ENCODE measurements at regions not wholly inside any gene's neighbourhood (a gene's known extent, or its start where the extent isn't known, plus 50 kb on each side); places are given as distances from the start of the nearest gene placed in this dataset.

DNA sequence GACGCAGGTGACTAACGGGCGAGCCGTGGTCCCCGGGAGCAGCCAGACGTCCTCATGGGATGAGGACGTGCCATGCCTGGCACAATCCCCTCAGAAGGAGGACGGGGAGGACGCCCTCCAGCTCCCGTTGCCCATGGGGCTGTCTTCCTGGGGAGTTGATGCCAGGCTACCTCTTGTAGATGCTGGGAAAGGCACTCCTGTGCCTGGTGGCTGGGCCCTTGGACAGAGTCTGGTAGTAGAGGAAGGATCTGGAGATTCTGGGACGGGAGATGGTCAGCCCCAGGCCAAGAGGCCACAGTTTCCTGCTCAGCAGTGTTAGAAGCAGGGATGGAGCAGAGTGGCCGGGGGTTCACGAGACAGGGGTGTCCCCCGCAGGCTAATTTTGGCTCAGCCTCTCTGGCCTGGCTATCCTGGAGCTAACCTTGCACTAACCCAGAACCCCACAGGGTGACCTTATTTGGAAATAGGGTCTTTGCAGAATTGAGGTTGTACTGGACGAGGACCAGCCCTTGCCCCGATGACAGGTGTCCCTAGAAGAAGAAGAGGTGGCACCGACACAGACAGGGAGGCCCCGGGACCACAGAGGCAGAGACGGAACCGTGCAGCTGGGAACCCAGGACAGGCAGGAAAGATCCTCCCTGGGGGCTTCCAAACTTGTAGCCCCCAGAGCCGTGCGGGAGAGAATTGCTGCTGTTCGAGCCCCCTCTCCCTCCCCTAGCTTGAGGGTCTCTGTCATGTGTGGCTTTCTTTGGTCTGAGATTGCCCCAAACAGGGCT is 50.1 kb upstream of the ADRA2C start:
- no peak for DNase-seq

DNA sequence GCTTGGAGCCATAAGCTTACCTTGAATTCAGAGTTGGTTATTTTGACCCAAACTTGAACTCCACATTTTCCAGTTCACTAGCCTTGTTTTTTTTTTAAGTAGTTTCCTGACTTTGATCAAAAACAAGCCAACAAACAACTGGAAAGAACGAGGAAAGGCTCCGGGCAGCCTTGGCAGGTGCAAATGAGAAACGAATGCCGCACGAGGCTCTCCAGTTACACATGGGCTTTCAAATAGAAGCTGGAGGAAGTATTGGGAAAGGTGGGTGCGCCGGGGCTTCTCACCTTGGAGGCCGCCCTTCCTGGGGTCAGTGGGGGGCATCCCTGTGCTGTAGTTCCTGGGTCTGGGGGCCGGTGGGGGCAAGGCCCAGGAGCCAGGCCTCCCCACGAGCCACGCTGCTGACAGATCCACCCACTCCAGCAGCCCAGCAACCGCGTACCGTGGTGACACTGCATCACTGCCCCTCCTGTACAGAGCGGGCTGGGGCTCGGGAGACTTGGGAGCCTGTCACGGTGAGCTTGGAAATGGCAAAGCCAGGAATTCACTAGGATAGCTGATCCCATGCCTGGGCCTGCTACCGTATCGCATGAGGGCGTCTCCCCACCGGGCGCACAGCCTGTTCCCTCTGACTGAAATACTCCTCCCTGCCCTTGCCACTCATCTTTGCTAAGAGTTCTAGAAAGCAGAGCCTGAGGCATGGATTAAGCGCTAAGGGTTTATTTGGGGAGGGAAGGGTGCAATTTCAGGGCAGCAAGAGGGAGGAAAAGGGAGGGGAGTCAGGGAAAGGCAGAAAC is 50.9 kb upstream of the ADRA2C start:
- DNase-seq: no peak

DNA sequence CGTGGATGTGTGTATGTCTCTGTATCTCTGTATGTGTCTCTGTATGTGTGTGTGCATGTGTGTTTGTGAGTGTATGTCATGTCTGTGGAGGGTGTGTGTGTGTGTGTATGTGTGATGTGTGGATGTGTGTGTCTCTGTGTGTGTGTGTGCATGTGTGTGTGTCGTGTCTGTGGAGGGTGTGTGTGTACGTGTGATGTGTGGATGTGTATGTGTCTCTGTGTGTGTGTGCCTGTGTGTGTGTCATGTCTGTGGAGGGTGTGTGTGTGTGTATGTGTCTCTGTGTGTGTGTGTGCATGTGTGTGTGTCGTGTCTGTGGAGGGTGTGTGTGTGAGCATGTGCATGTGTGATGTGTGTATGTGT is 51.6 kb upstream of the ADRA2C start:
- DNase-seq: no peak

DNA sequence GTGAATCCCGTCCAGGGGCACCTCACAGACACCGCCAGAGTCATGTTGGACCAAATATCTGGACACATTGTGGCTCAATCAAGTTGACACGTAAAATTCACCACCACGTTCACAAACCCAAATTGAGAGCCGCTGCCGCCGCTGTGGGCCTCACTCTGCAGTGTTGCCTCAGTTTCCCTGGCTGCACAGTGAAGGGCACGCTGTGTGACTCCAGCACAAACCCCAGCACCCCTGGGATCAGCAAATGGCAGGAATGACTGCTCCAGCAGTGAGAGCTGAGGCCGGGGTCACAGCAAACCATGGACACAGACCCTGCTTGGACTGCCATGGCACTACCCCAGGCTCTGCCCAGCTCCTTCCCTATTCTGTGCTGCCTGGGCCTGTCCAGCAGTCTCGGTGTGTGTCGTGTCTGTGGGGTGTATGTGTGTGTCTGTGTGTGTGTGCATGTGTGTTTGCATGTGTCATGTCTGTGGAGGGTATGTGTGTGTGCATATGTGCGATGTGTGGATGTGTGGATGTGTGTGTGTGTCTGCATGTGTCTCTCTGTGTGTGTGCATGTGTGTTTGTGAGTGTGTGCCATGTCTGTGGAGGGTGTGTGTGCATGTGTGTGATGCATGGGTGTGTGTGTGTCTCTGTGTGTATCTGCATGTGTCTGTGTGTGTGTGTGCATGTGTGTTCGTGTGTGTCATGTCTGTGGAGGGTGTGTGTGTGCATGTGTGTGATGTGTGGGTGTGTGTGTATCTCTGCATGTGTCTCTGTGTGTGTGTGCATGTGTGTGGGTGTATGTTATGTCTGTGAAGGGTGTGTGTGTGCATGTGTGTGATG is 52.2 kb upstream of the ADRA2C start:
- no peak for DNase-seq

DNA sequence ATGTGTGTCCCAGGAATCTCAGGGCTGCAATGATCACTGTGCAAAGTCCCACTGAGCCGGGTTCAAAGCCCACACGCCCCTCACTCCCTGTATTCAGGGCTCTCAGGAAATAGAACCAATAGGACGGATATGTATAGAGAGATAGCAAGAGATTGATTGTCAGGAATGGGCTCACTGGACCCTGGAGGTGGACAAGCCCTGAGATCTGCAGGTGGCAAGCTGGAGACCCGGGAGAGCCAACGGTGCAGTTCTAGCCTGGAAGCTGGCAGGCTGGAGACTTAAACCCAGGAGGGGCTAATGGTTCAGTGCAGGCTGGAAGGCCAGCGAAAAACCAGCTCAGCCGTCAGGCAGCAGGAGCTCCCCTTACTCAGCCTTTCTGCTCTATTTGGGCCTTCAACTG is 52.8 kb upstream of the ADRA2C start:
- no peak for DNase-seq

DNA sequence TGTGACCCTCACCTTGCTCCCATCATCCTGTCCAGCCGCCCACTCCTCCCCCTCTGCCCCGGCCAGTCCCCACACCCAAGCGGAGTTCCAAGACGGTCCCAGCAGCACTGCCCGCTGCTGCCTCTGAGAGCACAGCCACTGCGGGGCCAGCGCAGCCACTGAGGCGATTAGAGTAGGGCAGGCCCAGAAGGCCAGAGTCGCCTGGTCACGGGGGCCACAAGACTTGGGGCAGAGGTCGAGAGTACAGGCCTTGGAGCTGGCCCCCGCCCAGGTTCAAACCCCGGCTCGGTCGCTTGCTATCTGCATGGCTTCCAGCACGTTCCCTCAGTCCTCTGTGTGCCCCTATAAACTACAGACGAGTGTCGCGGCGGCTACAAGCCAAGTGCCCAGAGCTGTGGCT is 53.2 kb upstream of the ADRA2C start:
- DNase-seq: no peak

DNA sequence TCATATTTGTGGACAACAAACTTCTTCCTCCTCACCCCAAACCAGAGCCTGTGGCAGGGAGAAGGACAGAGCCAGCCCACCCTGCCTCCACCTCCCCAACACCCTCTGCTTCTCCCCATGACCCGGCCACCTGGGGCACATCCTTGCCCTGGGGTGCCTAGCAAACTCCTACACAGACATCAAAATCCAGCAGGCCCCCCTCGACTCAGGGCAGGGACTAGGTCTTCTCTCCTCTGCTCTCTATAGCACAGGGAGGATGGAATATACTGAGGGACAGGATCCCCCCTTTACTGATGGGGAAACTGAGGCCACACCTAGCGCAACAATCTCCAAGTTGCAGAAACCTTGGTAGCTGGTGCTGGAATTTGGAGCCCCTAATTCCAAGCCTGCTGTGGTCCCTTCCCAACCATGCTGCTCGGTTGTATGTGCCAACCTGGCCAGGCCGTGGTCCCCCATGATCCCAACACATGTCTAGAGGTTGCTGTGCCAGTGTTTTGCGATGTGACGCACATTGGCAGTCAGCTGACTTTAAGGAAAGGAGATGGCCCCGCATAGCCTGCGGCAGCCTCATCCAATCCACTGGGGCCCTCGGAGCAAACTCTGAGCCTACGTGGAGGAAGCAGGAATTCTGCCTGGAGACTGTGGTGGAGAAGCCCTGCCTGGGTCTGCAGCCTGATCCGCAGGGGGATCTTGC is 53.9 kb upstream of the ADRA2C start:
- DNase-seq: no peak

DNA sequence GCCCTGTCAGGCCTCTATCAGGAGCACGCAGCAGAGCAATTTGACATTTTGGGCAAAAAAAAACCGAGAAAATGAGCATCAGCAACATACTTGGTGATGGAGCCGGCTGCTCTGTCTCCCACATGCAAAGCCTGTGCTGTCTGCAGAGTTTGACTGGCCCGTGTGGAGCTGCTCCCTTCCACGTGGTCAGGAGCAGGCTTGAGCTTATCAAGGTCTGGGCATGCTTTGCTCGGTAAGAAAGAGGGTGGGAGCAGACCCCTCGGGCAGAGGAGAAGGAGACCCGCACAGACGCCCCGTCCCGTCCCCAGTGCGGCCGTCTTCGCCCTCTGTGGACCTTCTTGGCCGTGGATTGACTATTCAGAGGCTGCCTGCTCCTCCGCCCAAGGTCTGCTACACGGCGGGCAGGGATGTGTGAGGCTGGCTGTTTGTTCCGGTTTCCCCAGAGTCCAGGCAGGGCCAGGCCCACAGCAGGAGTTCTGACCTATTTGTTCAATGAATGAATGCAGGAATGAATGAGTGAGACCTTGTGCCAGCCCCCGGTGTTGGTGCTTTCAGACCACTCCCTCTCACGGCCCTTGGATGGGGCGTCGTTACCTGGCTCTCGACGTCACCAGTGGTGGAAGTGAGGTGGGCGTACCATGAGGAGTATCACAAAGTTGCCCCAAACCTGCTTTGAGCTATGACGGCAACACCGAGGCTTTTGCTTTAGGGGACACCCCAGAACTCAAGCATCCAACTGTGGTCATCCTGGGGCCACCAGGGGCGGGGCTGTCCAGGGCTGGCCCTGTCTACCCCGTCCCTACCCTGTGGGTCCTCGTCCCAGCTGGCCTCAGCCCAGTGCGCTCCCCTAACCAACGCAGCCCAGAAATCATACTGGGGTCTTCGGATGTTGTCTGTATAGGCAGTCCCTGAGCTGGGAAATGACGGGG is 54.7 kb upstream of the ADRA2C start:
- DNase-seq: no peak

DNA sequence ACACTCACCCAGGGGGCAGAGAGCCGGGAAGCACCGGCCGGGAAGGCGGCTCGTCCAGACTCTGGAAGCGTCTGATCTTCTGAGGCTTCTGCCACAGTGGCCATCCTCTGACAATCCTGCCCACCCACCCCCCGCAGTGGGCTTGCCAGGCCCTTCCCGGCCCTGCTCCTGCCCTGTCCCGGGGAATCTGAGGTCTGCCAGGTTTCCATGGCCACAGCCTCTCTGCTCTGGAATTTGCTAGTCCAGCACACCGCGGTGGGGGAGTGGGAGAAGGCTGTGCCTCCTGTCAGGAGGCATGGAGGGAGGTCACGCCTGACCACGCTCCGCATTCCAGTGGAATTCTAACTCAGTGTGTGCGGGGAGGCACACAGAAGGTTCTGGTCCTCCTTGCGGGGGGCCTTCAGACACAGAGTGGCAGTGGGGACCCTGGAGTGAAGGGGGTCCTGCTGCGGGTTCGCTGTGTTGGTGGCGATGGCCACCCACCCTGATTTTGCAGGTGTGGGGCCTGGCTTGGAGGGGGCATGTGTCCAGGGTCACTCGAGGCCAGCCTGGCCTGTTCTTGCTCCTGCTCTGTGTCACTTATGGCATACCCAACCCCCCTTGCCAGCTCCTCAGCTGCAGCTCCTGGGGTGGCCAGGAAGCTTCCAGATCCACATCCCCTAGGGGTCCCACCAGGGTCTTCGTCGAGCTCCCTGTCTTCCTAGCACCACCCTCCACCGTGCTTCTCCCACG is 55.6 kb upstream of the ADRA2C start:
- no peak for DNase-seq

DNA sequence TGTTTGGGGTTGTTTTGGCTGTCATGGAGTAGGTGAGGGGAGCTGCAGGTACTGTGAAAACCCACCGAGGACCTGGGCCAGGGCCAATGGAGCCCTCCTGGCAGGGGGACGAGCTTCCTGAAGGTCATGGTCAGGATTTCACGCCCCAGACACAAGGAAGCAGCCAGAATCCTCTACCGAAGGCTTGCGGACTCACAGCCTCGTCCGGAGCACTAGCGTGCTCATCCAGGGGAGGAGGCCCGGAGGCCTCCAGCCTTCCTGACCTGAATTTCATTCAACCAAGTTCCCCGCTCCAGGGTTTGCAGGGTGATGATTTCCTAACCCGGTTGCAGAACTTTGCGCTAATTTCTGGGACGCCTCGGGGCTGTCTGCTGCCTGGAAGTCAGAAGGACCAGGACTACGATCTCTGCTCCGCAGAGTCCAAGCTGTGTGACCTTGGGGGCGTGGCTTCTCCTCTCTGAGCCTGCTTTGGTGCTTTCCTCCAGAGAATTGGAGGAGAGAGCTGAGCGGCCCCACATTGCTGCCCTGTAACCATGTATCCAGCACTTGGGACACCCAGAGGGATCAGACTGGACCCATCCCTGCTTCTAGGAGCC is 56.2 kb upstream of the ADRA2C start:
- DNase-seq: no peak

DNA sequence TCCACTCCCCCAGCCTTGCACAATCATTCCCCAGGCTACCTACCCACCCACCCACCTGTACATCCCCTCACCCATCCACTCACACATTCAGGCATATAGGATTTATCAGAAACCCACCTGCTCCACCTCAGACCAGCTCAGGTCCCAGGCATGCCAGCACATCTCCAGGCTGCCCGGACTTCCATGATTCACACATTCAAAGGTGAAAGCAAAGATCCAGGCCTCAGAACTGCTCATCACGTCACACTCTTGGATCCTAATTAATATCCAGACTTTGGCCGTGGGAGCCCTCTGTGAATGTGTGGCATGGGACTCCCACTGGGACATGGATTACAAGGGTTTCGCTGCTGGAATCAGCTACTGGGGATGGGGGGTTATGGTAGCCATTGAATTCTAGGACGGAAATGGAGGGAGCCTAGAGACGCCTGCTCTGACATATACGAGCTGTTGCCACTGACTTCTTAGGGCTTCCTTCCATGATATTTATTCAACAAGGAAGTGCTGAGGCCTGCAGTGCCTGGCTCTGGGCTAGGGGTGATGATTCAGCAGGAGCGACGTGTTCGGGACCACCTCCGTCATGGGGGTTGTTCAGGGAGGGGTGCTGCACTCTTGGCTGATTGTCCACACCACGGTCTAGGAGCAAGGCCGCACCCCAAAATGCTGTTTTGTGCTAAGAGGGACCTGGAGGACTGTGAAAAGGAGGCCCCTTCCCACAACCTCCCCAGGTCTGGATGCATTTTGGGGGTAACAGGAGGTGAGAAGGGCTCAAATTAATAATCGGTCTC is 56.9 kb upstream of the ADRA2C start:
- no peak for DNase-seq

DNA sequence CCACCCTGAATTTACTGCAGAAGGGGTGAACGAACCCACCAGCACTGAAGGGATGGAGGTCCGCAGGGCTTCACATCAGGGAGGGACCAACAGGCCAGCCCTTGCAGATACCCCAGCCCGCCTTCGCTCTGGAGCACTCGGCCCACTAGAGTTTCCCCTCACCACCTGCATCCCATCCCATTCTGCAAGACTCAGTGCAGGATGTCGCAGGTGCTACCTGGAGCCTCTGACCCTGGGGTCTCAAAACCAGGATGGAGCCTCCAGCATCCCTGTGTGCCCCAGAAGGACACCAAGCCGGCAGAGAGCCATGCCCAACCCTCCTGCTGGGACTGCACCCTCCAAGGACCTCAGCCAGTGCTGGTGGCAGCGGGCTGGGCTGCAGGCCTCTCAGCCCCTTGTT is 57.6 kb upstream of the ADRA2C start:
- DNase-seq: no peak

DNA sequence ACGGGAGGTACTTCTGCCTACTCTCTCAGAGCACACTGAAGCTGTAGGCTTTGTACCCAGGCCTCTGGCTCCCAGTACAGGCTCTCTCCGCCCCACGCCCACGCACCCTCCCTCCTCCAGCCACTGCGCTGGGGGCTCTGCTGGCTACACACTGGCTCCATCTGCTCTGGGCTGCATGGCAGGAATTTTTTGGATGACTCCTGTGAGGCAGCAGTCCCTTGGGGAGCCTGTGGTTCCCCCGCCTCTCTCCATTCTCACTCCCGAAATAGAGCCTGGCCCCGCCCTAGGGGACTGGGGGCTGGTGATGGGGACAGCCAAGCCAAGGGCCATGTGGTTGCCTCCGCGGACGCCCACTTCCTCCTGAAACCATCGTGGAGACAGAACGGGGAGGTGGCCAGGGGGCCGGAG is 58.1 kb upstream of the ADRA2C start:
- DNase-seq: no peak

DNA sequence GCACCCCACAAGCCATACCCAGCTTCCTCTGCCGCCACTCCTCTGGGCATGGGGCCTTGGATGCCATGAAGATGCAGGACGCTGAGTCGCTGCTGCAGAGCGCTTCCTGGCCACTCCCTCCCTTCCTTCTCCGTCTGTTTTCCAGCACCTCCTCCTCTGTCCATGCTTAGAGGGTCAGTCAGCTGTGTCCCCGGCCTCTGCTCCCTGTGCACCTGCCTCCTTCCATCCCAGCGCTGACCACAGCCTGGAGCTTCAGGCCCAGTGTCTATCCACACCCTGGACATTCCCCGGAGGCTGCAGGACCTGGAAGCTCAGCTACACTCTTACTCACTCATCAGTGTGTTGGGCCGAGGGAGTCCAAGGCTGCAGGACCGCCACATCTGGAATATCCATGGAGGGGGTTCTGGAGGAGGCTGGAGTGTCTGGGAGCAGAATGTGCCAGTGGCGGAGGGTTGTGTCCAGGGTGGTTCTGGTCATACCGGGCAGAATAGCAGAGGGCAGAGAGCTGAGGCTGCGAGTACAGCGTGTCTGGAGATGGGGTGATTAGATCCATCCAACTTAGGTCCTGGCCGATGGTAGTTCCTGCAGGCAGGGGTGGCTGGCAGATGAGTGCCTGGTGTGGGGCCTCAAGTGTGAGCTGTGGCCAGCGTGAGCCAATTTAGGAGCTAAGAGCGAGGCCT is 58.6 kb upstream of the ADRA2C start:
- DNase-seq: no peak

DNA sequence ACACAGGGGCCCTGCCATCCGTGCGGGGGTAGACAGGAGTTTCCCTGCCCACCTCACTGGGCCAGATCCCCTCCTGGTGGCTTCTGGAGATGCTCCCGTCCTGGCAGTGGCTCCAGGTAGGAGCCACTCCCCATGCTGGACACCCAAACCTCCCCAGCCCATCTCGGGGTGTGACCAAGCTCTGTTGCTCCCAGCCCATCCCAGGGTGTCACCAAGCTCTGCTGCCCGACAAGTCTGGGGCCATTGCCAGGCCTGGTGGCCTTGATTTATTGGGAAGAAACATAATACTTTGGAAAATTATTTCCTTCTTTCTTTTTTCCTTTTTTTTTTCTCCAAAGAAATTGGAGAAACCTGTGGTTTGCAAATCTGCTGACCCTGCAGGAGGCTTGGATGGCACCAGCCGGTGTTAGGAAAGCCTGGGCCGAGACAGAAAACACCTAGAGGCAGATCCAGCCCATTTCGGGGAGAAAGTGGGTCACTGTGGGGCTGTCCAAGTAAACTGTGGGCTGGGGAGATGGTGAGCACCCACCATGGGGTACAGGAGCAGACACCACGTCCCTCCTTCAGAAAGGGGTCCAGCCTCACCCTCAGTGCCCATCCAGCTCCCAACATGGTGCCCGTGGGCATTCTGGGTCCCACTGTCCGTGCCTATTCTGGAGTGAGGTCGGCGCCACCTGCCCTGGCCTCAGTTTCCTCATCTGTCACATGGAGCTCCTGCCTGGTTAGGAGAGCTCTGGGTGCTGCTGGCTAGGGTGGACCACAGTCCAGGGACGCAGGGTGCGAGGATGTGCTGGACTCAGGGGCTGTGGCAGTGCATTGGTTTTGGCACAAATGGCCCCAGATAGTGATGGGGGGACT is 59.4 kb upstream of the ADRA2C start:
- DNase-seq: no peak

DNA sequence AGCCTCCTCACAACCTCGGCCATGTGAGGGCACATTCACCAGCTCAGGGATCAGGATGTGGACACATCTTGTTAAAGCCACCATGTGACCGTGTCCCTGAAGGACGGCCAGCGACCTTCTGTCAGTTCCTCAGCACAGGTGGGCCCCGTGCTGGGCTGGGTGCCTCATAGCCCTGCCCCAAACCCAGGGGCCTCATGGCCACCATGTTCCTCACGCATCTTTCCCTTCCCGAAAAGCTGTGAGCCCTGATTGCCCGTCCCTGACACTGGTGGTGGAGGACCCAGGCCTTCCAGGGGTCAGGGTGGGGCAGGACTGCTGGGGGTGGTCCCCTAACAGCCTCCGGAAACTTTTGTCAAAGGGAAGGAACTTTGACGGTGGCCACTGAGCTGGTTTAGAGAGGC is 60.1 kb upstream of the ADRA2C start:
- DNase-seq: no peak

DNA sequence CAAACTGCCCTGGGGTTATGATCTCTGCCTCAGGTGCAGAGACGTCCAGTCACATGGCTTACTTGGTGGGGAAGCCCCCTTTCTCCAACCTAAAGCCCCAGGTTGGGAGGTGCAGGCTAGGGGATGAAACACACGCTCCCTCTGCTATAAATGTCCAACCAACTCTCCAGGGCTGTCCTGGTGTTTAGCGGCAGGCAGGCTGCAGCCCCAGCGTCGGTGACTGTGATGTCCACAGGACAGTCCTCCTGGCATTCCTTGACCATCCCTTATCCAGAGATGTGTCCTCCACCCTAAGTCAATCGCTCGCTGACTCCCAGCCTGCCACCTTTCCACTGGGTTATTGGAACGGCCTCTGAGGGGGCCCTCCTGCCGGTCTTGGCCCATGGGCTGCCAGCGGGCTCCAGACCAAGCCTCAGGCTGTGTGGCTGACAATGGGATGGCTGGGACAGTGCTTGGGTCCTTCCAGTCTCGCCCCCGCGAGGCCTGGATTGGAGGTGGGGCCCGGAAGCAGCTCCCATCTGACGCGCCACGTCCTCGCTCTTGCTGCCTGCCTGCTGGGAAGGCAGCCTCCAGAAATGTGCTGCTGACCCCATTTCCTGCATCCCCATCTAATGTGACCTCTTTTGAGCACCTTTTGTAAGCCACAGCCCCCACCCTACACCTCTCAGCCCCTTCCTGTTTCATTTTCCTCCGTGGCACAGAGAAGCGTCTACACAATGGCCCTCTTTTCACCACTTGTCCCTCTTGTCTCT is 60.8 kb upstream of the ADRA2C start:
- no peak for DNase-seq

DNA sequence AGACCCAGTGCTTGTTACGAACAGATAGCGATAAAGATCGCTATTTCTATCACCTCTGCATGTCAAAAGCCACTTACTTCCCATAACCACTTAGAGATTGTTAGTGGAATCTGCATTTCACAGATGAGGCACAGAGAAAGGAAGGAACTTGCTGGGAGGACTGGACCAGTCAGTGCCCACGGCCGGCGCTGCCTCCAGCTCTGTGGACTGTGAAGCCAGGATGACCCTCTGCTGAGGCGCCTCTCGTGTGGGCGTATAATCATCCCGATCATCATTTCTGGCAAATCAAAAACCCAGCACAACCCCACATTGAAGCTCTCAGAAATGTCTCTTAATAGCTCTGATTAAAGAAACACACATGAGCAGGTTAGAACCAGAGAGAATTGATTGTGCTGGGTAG is 61.5 kb upstream of the ADRA2C start:
- DNase-seq: no peak

Measured in CD4-positive, alpha-beta T cell treated with Interleukin-17A for 1 hour (primary cell).